EL (cell line): ENCODE measurements at regions not wholly inside any gene's neighbourhood (a gene's known extent, or its start where the extent isn't known, plus 50 kb on each side); places are given as distances from the start of the nearest gene placed in this dataset.

Experiments used
- DNase-seq: peaks from one replicate; pipeline ENCODE4 v3.0.0-alpha.2; 2016

DNA sequence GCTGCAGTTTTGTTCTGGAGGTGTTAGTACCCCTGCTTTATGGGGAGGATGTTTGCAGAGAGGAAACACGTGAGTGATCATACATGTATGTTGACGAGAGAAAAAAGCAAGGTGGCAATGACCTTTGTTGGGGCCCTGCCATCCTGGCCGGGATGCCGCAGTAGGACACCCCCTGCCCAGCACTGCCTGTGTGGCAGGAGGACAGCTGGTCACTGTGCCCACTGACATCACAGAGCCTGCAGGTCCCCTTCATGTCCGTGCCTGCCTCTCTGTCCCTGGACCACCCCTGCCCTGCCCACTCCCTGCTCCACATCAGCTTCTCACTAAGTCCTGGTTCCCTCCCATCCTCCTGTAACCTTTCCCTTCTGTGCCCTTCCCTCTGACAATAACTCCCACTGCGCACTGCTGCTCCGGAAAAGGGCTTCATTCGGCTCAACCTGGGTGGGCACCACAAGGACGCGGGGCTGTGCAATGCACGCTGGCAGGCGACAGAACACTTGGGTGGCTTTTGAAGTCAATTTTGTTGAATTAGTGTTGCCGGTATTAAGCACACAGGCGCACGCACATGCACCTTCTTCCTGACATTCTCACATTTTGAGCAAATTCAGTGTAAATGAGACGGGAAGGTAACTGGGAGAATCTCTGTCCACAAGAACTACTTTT is 51.5 kb upstream of the TWIST2 start:
- no peak for DNase-seq

DNA sequence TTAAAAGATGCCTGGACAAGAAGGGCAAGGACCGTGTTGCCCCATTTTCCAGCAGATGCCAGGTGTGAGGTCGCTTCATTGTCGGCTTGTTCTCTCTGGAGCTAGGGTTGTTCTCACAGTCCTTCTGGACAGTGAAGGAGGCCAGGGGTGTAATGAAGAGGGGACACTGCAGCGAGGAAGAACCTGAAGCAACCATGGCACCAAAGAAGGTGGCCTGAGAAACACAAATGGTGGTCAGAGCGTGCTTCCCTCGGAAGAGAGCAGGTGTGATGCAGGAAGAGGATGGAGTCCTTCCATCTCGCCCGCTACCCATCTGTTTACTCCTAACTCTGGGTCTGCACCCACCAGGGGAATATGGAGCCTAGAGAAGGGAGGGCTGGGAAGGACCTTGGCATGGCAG is 50.3 kb upstream of the TWIST2 start:
- DNase-seq: no peak
